ENCODE measurements at regions not wholly inside any gene's neighbourhood (a gene's known extent, or its start where the extent isn't known, plus 50 kb on each side); places are given as distances from the start of the nearest gene placed in this dataset.

GRCh38 chr3:99504258-99504657 lies 134.1 kb upstream of the COL8A1 start:
- H3K36me3 ChIP-seq (ENCODE audit: insufficient read depth, low read length), result no peaks in the 10 kb centered on the region
- no peaks in the 10 kb centered on the region for H3K27me3 Mint-ChIP-seq
- H3K4me3 ChIP-seq (ENCODE audit: low read length), result no peak overlapping the region
- CTCF ChIA-PET, result no interaction called here
- H3K27me3 ChIP-seq (ENCODE audit: control insufficient read depth in 1 of 2, insufficient read depth in 2 of 2, low read length in 2 of 2), result no peaks in the 10 kb centered on the region
- H3K36me3 Mint-ChIP-seq (ENCODE audit: low read depth), result no peaks in the 10 kb centered on the region
- no peaks in the 10 kb centered on the region for H3K9me3 ChIP-seq (ENCODE audit: control insufficient read depth in 1 of 2, insufficient read depth in 1 of 2, low read length in 2 of 2)
- H3K4me1 Mint-ChIP-seq (ENCODE audit: low read depth), result no peaks in the 10 kb centered on the region
- H3K4me3 Mint-ChIP-seq, result no peak overlapping the region
- TF ChIP-seq CTCF (IDR thresholded peaks at IDR 0.05), result no peak
- H3K27ac ChIP-seq (ENCODE audit: low read depth in 1 of 2, low read length in 2 of 2), result no peak overlapping the region
- H3K27ac Mint-ChIP-seq, result no peak overlapping the region
- H3K9me3 Mint-ChIP-seq, result no peaks in the 10 kb centered on the region
- POLR2A ChIA-PET, result no interaction called here
- DNase-seq, result no peak
- no peak for ATAC-seq (ENCODE audit: poor library complexity)
- no peaks in the 10 kb centered on the region for H3K4me1 ChIP-seq (ENCODE audit: insufficient read depth, low read length)
- intact Hi-C loops (cut with DNase I, micrococcal nuclease), result no loop called here

- Histone ChIP-seq H3K27ac (ENCODE audit: low read depth in 1 of 2, low read length in 2 of 2) (no peak overlapping the region), H3K36me3 (ENCODE audit: insufficient read depth, low read length) (no peaks in the 10 kb centered on the region), H3K27me3 (ENCODE audit: control insufficient read depth in 1 of 2, insufficient read depth in 2 of 2, low read length in 2 of 2) (no peaks in the 10 kb centered on the region), H3K9me3 (ENCODE audit: control insufficient read depth in 1 of 2, insufficient read depth in 1 of 2, low read length in 2 of 2) (no peaks in the 10 kb centered on the region), H3K4me1 (ENCODE audit: insufficient read depth, low read length) (no peaks in the 10 kb centered on the region), H3K4me3 (ENCODE audit: low read length) (no peak overlapping the region)
- no peak for TF ChIP-seq CTCF (IDR thresholded peaks at IDR 0.05)
- no peaks in the 10 kb centered on the region for H3K36me3 Mint-ChIP-seq (ENCODE audit: low read depth)
- no peaks in the 10 kb centered on the region for H3K4me1 Mint-ChIP-seq (ENCODE audit: low read depth)
- ChIA-PET CTCF (no interaction called here), POLR2A (no interaction called here)
- no peak for ATAC-seq (ENCODE audit: poor library complexity)
- no peak overlapping the region for H3K27ac Mint-ChIP-seq
- intact Hi-C loops (cut with DNase I, micrococcal nuclease), result no loop called here
- H3K9me3 Mint-ChIP-seq, result no peaks in the 10 kb centered on the region
- H3K27me3 Mint-ChIP-seq, result no peaks in the 10 kb centered on the region
- DNase-seq, result no peak
- H3K4me3 Mint-ChIP-seq, result no peak overlapping the region
These were observed 135.0 kb upstream of the COL8A1 start for GRCh38 chr3:99503350-99503749.

- Mint-ChIP-seq H3K4me1 (ENCODE audit: low read depth) (no peaks in the 10 kb centered on the region), H3K27me3 (no peaks in the 10 kb centered on the region), H3K36me3 (ENCODE audit: low read depth) (no peaks in the 10 kb centered on the region), H3K4me3 (no peak overlapping the region), H3K9me3 (no peaks in the 10 kb centered on the region), H3K27ac (no peak overlapping the region)
- H3K4me1 ChIP-seq (ENCODE audit: insufficient read depth, low read length), result no peaks in the 10 kb centered on the region
- ATAC-seq (ENCODE audit: poor library complexity) (no peak), DNase-seq (no peak)
- intact Hi-C loops (cut with DNase I, micrococcal nuclease), result no loop called here
- ChIA-PET CTCF (no interaction called here), POLR2A (no interaction called here)
- H3K4me3 ChIP-seq (ENCODE audit: low read length), result no peak overlapping the region
- TF ChIP-seq CTCF (IDR thresholded peaks at IDR 0.05), result no peak
- no peaks in the 10 kb centered on the region for H3K27me3 ChIP-seq (ENCODE audit: control insufficient read depth in 1 of 2, insufficient read depth in 2 of 2, low read length in 2 of 2)
- no peaks in the 10 kb centered on the region for H3K9me3 ChIP-seq (ENCODE audit: control insufficient read depth in 1 of 2, insufficient read depth in 1 of 2, low read length in 2 of 2)
- no peak overlapping the region for H3K27ac ChIP-seq (ENCODE audit: low read depth in 1 of 2, low read length in 2 of 2)
- no peaks in the 10 kb centered on the region for H3K36me3 ChIP-seq (ENCODE audit: insufficient read depth, low read length)
These were observed 135.5 kb upstream of the COL8A1 start for GRCh38 chr3:99502871-99503270.

All from CD4-positive, alpha-beta T cell (primary cell).